ENCODE measurements at regions not wholly inside any gene's neighbourhood (a gene's known extent, or its start where the extent isn't known, plus 50 kb on each side); places are given as distances from the start of the nearest gene placed in this dataset.

DNA sequence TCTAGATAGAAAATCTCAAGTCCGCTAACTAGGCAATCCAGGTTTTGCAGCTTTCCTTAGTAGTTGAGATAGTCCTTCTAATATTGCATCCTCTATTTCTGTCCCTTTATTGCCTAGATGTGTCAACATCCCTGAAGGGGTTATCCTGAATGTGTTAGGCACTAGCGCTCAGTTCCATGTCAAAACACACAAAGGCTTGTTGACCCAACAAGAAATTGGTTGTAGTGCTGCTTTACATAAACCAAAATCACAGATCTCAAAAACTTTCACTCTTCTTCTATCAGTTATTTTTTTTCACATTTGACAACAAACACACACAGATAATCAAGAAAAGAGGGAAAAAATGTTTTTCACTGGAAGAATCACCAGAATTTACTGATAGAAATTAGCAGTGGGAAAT lies 51.4 kb upstream of the SOX2 start:
- ATAC-seq (no peak), DNase-seq (ENCODE audit: low spot score) (no peak)
- intact Hi-C loops (cut with DNase I): no loop called here

GRCh38 chr3:181637456-181637855 lies 74.3 kb upstream of the SOX2 start:
- no peak for DNase-seq (ENCODE audit: low spot score)
- no peak for ATAC-seq
- intact Hi-C loops (cut with DNase I): no loop called here

DNA sequence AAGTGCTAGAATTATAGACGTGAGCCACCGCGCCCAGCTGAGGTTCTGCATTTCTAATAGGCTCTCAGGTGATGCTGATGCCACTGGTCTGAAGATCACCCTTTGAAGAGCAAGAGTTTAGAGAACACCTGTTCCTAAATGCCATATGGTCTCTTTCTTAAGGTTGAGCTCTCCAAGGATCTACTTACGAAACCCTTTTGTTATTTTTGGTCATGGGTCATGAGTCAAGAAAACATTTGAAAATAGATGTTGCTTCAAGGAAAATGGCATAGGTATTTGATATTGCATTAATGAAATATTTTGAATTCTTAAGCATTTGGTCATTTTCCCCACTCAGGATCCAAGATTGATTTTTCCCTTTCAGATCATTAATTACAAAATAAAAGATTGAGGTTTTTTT lies 74.7 kb upstream of the SOX2 start:
- ATAC-seq (no peak), DNase-seq (ENCODE audit: low spot score) (no peak)
- intact Hi-C loops (cut with DNase I): no loop called here

- no peak for ATAC-seq
- intact Hi-C loops (cut with DNase I): no loop called here
- DNase-seq (ENCODE audit: low spot score): no peak
Observed at GRCh38 chr3:181635141-181635540, 76.6 kb upstream of the SOX2 start.

- intact Hi-C loops (cut with DNase I): no loop called here
- ATAC-seq: no peak
Observed at GRCh38 chr3:181633556-181633955, 78.2 kb upstream of the SOX2 start.

GRCh38 chr3:181631901-181632300 lies 79.8 kb upstream of the SOX2 start:
- ATAC-seq: no peak
- DNase-seq (ENCODE audit: low spot score): no peak
- intact Hi-C loops (cut with DNase I): no loop called here

More at GRCh38 chr3:181633556-181633955, 78.2 kb upstream of the SOX2 start:
- DNase-seq (ENCODE audit: low spot score): no peak

- intact Hi-C loops (cut with DNase I): no loop called here
- ATAC-seq (no peak), DNase-seq (ENCODE audit: low spot score) (no peak)
Observed at GRCh38 chr3:181630853-181631252, 80.9 kb upstream of the SOX2 start.

DNA sequence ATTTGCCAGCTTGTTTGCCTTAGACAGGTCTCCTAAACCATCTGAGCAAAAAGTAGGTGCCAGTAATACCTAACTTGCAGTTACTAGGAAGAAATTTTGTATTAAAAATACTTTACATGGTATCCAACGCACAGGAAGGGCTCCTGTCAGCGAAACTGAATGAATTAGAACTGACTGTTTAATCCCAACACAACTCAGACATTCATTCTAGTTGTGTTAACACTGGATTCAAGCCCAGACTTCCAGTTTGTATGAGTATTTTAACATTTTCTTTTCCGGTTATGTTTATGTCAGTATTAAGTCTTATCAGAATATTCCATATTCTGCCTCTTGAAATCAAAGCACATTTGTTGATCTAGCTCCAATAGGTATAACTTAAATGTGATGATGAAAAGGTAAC lies 82.0 kb upstream of the SOX2 start:
- no peak for ATAC-seq
- intact Hi-C loops (cut with DNase I): no loop called here

DNA sequence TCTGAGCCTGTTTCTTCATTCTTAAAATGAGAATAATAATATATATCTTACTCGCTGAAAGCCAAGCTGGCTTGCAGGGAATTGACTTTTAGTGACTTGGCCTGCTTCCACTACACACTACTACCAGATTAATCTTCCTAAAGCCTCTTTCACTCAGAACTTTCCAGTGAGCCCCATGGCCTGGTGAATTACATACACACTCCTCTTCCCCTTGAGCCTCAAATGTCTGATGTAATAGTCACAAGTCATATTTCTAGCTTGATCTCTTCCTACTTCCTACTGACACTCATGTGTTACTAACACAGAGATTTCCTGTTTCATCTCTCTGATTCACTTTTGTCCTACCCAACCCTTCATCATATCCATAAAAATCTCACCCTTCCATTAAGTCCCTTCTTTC lies 82.7 kb upstream of the SOX2 start:
- ATAC-seq (no peak), DNase-seq (ENCODE audit: low spot score) (no peak)
- intact Hi-C loops (cut with DNase I): no loop called here

More for the DNA sequence above, 82.0 kb upstream of the SOX2 start:
- DNase-seq (ENCODE audit: low spot score): no peak

GRCh38 chr3:181628384-181628783 lies 83.3 kb upstream of the SOX2 start:
- ATAC-seq (no peak), DNase-seq (ENCODE audit: low spot score) (no peak)
- intact Hi-C loops (cut with DNase I): no loop called here

DNA sequence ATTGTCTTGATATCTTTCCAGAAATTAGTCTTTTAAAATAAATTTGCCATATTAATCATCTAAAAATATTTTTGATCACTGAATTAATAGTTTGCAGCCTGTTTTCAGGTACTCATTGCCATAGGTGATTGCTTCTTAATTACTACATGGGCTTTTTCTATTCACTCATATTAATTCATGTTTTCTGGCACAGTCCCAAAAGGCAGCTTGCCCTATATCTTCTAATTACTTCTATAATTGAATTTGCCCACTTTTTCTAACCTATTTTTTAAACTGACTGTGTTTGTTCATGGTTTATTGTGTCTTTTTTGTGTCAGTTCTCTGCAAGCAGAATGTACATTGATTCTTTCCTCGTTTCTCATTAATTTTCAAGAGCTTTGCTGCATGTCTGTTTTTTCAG lies 85.7 kb upstream of the SOX2 start:
- ATAC-seq (no peak), DNase-seq (ENCODE audit: low spot score) (no peak)
- intact Hi-C loops (cut with DNase I): no loop called here

GRCh38 chr3:181623924-181624694 lies 87.6 kb upstream of the SOX2 start:
- ATAC-seq (no peak), DNase-seq (ENCODE audit: low spot score) (no peak)
- intact Hi-C loops (cut with DNase I): no loop called here

GRCh38 chr3:181622365-181622764 lies 89.4 kb upstream of the SOX2 start:
- ATAC-seq (no peak), DNase-seq (ENCODE audit: low spot score) (no peak)
- intact Hi-C loops (cut with DNase I): no loop called here

GRCh38 chr3:181619897-181620296 lies 91.8 kb upstream of the SOX2 start:
- intact Hi-C loops (cut with DNase I): no loop called here
- ATAC-seq (no peak), DNase-seq (ENCODE audit: low spot score) (no peak)

DNA sequence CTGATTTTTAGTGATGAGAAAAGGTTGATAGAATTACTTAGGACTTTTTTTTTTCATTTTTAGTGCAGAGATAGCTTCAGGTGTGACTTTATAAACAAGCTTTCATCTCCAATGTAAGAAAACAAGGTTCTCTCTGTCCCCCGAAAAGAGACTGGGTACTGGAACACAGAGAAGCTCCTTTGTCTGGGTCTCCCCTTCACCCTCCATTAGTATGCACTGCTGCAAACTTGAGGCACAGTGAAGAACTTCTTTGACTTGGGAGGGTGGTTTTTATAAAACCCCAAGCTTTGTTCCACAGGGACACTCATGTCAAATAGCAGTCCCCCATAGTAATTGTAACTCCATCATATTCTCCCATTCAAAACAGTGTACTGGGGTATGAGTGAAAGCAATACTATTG lies 93.5 kb upstream of the SOX2 start:
- no peak for ATAC-seq
- intact Hi-C loops (cut with DNase I): no loop called here
- no peak for DNase-seq (ENCODE audit: low spot score)

GRCh38 chr3:181616088-181617070 lies 95.3 kb upstream of the SOX2 start:
- intact Hi-C loops (cut with DNase I): no loop called here
- DNase-seq (ENCODE audit: low spot score): no peak
- ATAC-seq: no peak

DNA sequence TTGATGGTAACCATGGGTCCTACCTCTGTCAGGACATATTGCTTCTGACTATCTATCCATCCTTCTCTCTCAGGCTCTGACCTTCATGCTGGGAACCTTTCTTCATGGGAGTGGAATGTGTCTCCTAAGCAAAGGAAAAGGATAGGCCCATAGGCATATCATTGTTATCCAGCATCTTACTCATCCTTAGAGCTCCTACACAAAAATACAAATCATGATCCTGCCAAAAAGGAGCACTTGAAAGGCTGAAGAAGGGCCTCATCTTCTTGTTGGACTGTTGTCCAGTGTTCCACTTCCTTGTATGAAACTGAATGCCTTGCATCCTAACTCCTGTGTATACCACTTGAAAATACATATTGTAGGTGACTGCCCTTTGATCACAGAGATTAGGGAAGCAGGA lies 96.1 kb upstream of the SOX2 start:
- intact Hi-C loops (cut with DNase I): no loop called here
- ATAC-seq (no peak), DNase-seq (ENCODE audit: low spot score) (no peak)

GRCh38 chr3:181614878-181615277 lies 96.8 kb upstream of the SOX2 start:
- no peak for DNase-seq (ENCODE audit: low spot score)
- intact Hi-C loops (cut with DNase I): no loop called here
- no peak for ATAC-seq

DNA sequence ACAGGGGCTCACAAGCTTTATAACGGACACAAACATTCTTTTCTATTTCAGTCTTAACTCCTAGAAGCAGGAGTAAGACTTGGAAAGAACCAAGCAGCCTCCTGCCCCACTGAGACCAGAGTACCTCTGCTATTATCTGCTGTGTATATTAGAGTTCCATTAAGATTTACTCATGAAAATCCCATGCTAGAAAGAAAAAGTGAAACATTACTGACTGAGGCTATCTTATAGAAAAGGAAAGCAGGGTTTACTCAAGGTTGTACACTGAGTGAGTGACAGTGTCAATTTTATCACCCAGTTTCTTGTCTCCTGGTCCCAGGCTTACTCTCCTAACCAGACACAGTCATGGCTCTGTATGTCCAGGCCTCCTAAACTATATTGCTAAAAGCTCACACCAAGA lies 97.9 kb upstream of the SOX2 start:
- no peak for ATAC-seq
- no peak for DNase-seq (ENCODE audit: low spot score)
- intact Hi-C loops (cut with DNase I): no loop called here

- ATAC-seq (no peak), DNase-seq (ENCODE audit: low spot score) (no peak)
- intact Hi-C loops (cut with DNase I): no loop called here
Observed at GRCh38 chr3:181613191-181613590, 98.5 kb upstream of the SOX2 start.

GRCh38 chr3:181610973-181611265 lies 100.8 kb upstream of the SOX2 start:
- DNase-seq (ENCODE audit: low spot score): no peak
- intact Hi-C loops (cut with DNase I): no loop called here
- ATAC-seq: no peak

Measured in sciatic nerve (tissue), 2 donors.